HG03354 (cell line): ENCODE measurements at regions not wholly inside any gene's neighbourhood (a gene's known extent, or its start where the extent isn't known, plus 50 kb on each side); places are given as distances from the start of the nearest gene placed in this dataset.
A peak's percentile ranks its signal among the peaks of the same experiment; 100 is the strongest.
"Not testable (repeated sequence)": the region's sequence is repeated elsewhere in the genome, so short reads cannot be mapped to it uniquely, and the experiment has no call there.

Experiments
- ATAC-seq: cut with Tn5 transposase; IDR thresholded peaks from one replicate; pipeline ENCODE4 v1.9.1; 2021; ENCODE audit warnings: mild to moderate bottlenecking; ENCODE audit not compliant: unreplicated experiment, poor library complexity, severe bottlenecking

GRCh38 chr9:74102702-74103101, 394.4 kb upstream of the RORB start:
- ATAC-seq, result no peak

GRCh38 chr9:74107692-74108091, 389.4 kb upstream of the RORB start:
- ATAC-seq, result no peak

- ATAC-seq, result no peak
Measured at GRCh38 chr9:74115976-74116375, 381.2 kb upstream of the RORB start.

GRCh38 chr9:74117151-74117550, 380.0 kb upstream of the RORB start:
- no peak for ATAC-seq

DNA sequence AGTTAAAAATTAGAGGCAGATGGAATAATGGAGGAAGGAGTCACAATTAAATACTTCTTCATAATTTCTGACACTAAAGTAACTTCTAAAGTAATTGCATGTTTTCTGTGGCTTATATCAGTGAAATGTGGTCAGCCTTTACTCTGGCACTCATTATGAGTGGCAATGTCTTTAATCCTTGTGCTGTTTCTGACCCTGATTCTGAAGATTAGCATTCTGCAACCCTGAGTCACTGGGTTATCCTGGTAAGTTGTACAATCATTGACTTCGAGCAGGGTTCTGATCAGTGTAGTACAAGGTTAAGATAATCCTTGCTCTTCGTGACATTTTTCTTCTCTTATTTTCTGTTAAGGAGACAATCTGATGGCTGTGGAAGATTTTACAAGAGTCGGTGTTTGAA, 379.4 kb upstream of the RORB start:
- ATAC-seq, result no peak

DNA sequence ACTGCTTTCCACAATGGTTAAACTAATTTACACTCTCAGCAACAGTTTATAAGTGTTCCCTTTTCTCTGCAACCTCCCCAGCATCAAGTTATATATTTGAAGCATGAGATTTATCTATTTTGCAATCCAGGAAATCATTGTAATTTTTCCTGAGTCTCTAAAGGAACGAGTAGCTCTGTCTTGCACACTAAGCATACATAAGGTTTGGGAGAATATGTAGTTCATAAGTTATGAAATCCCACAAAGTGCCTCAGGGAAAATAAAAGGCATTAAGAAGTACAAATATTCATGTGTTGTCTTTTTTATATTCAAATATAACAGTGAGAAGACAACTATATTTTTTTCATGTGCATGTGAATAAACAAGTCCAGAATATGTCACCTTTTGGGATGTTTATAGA, 377.1 kb upstream of the RORB start:
- ATAC-seq, result no peak

DNA sequence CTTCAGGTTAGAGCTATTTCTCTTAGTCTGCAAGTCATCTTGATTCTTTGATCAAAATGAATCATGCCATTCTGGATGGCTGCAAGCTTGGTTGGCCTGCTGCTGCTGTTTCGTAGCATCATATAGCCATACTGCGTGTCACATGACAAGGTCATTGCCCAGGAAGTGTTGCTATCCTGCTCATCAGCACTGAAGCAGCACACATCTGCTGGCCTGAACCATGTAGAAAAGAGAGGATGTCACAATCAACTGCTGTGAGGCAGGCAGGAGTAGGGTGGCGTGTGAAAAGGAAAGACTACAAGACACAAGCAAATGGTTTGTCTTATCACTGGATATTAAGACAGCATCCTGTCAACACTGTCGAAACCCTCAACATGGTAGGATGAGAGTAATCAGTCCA, 376.7 kb upstream of the RORB start:
- ATAC-seq, result no peak

DNA sequence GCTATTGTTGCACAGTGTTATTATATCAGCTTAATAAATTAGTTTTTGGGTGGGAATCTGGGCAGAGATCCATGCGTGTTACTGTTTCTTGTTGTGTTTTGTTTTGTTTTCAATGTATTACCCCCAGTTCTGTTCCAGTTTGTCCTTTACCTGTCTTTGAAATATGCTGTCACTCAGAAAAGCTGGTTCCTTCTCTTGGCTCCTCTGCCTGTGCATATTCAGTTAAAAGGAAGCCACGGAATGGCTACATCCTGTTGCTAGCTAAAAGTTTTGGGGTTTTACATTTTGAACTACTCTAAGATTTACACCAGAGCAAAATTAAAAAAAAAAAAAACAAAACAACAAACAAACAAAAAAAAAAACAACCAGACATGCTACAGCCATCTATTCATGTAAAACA, 374.9 kb upstream of the RORB start:
- no peak for ATAC-seq

GRCh38 chr9:74122661-74123060, 374.5 kb upstream of the RORB start:
- no peak for ATAC-seq

DNA sequence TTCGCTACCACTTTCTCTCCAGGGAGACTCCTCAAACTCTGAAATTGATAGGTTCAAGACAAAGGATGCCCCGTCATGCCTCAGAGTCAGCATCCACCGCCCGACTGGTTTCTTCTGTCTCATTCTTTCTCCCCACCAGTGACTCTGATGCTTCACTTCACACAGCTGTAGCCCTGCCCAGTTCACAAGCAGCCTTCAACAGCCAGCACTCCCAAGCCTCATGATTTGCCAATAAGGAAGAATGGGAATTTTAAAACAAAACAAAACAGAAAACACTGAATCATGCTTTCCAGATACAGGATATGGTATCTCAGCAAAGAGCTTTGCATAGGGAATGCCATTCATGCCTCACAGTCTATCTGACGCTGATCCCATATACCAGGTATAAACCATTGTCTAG, 371.2 kb upstream of the RORB start:
- no peak for ATAC-seq

DNA sequence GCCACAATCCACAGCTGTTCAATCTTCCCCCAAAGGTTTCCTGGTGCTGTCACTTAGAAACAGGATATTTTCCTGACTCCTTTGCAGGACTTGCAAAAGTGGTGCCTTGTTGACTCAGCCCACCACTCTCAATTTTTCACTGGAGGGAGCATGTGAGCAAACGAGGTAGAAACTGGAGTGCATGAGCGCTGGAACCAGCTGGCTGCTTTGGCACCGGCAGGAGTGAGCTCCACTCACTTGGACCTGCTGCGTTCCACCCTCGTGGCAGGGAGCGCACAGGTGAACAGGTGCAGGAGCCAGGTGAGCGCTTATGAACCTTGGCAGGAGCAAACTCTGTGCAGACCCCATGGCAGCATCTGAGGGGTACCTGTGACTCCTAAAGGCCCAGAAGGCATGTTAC, 364.1 kb upstream of the RORB start:
- no peak for ATAC-seq

- no peak for ATAC-seq
Measured at GRCh38 chr9:74133921-74134320, 363.2 kb upstream of the RORB start.

DNA sequence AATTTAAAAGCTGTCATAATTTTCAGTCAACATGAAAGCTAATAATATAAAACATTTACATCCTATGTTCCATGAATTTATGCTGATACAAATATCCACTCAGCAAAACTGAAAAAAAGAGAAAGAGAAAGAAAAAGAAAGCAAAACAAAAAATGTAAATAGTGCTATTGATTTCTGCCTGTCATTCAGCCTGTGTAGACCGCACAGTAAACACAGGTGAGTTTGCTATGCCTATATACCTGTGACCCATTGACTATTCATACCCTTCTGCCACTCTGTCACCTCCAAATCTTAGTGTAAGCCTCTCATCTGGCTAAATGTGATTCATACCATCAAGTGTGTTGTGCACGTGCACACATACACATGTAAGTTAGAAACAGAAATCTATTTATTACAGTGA, 359.0 kb upstream of the RORB start:
- no peak for ATAC-seq

DNA sequence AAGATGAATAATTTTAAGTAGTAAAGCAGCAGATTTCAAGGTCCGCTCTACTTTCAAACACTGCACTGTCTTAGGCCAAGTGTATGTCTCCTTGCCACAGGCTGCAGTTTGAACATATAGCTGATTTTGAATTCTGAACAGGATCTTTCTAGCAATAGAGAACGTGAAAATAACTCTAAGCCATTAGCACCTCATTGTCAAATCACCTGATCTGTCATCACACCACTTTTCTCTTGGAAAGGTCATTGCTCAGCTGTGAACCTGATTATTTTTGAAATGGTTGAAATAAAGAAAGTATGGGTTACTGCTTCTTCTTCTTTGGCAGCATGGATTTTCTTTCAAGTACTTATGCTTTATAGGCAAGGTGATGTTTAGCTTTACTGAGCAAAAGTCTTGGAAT, 357.0 kb upstream of the RORB start:
- no peak for ATAC-seq

GRCh38 chr9:74147906-74148305, 349.2 kb upstream of the RORB start:
- ATAC-seq, result no peak

GRCh38 chr9:74172874-74173273, 324.3 kb upstream of the RORB start:
- ATAC-seq, result peak; percentile 100

DNA sequence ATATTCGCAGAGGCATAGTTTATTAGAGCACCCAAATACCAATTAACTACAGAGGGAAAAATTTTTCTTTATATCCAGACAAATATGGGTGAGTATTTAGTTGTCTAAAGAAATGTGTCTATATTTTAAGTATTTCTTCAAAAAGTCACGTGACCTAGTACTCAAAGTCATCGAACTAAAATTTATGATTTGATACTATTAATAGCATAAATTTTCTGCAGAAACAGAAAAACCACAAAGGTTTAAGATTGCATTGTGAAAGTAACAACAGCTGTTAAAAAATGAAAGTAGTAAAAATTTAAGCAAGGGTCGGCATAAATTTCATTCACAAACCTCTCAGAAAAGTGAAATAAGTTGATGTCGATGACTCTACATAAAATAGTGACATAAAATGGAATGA, 323.9 kb upstream of the RORB start:
- peak; percentile 44 for ATAC-seq

GRCh38 chr9:74197771-74198170, 299.4 kb upstream of the RORB start:
- ATAC-seq, result not testable (repeated sequence)

DNA sequence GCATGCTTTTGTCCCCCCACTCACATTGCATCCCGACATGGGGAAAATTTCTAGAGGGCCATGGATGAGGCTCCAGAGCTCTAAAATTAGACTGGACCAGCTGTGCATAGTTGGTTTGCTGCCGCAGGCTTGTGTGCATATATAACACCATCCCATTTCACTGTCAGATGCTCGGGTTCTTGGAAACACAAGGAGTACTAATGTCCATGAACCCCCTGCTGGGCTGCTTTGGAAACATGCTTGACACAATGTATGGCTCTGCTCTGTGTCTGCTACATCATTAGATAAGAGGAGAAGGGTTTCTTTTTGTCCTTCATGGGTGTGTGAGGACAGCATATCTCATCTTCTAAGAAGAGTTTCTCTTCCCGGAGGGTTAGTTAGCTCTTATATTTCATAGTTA, 292.1 kb upstream of the RORB start:
- ATAC-seq, result no peak

GRCh38 chr9:74218385-74219063, 278.6 kb upstream of the RORB start:
- ATAC-seq, result no peak

GRCh38 chr9:74220327-74220726, 276.8 kb upstream of the RORB start:
- no peak for ATAC-seq

- no peak for ATAC-seq
Measured at GRCh38 chr9:74236857-74237256, 260.3 kb upstream of the RORB start.
